Immature natural killer cell (primary cell): ENCODE measurements at regions not wholly inside any gene's neighbourhood (a gene's known extent, or its start where the extent isn't known, plus 50 kb on each side); places are given as distances from the start of the nearest gene placed in this dataset.

Experiments used
- DNase-seq, 3 donors: peaks; one replicate each; pipeline ENCODE4 v3.0.0; 2022; ENCODE audit warnings: mixed read lengths in 1 of 3
- H3K27ac Mint-ChIP-seq, 6 donors: one replicate each; pipeline ENCODE4 v1.8.0; 2020; ENCODE audit warnings: mixed read lengths in 6 of 6, mild to moderate bottlenecking in 5 of 6, inconsistent platforms in 4 of 6, moderate library complexity in 3 of 6
- H3K27me3 Mint-ChIP-seq, 3 donors: one replicate each; pipeline ENCODE4 v1.8.0; 2020 to 2021; ENCODE audit warnings: low read depth in 3 of 3, mild to moderate bottlenecking in 3 of 3, mixed read lengths in 3 of 3, moderate library complexity in 3 of 3, inconsistent platforms in 1 of 3
- H3K36me3 Mint-ChIP-seq, 3 donors: one replicate each; pipeline ENCODE4 v1.8.0; 2020; ENCODE audit warnings: mixed read lengths in 3 of 3, inconsistent platforms in 2 of 3, mild to moderate bottlenecking in 2 of 3
- H3K4me1 Mint-ChIP-seq, 2 donors: one replicate each; pipeline ENCODE4 v1.8.0; 2020; ENCODE audit warnings: inconsistent platforms in 2 of 2, mild to moderate bottlenecking in 2 of 2, mixed read lengths in 2 of 2, moderate library complexity in 1 of 2
- H3K4me3 Mint-ChIP-seq, 5 donors: one replicate each; pipeline ENCODE4 v1.8.0; 2020; ENCODE audit warnings: mild to moderate bottlenecking in 5 of 5, mixed read lengths in 5 of 5, inconsistent platforms in 3 of 5, moderate library complexity in 3 of 5
- H3K9me3 Mint-ChIP-seq, 6 donors: one replicate each; pipeline ENCODE4 v1.8.0; 2020; ENCODE audit warnings: mild to moderate bottlenecking in 6 of 6, mixed read lengths in 6 of 6, inconsistent platforms in 4 of 6, moderate library complexity in 3 of 6

DNA sequence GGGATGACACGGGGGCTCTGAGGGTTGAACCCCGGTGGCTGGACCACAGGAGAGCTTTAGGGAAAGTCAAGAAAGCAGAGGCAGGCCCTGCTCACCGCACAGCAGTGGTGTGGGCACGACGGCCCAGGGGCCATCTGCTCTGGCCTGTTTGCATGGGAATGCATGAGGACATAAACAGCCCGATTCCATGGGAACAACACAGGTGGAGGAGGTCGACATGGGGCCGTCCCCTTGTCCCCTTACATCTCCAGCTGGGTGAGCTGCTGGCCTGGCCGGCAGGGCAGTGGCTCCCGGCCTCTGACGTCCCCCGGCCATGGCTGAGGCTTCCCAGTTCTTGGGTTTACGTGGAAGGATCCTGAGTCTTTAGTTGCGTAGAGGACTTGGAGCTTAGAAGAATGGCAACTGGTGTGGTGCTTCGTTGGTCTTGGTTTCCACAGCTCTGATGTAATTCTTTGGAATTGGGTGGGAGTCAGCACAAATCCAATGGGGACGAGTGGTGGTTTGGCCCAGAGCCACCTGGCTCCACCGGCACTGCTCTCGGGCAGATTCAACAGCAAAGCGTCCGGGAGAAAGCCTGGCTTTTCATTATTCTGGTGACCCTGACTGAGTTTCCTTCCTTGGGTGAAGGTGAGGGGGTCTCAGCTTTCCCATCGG lies 98.3 kb upstream of the HDAC4 start:
- Mint-ChIP-seq H3K4me1 (no peaks in the 10 kb centered on the region), H3K27ac (no peak overlapping the region), H3K9me3 (peaks cover 0 to 1% (median 0%) of the 10 kb centered on the region in 6 donors), H3K36me3 (no peaks in the 10 kb centered on the region), H3K27me3 (peaks cover 6 to 8% (median 8%) of the 10 kb centered on the region in 3 donors), H3K4me3 (no peak overlapping the region)
- no peak for DNase-seq

DNA sequence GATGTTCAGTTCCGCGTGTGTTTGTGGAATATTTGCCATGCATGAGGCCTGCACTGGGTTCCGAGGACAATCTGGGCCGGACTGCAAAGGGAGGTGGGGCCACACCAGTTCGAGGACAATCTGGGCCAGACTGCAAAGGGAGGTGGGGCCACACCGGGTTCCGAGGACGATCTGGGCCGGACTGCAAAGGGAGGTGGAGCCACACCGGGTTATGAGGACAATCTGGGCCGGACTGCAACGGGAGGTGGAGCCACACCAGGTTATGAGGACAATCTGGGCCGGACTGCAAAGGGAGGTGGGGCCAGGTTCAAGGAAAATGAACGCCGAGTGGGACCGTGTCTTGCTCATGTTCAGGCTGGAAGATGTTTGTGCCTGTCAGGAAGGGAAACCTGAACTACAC lies 97.8 kb upstream of the HDAC4 start:
- Mint-ChIP-seq H3K4me3 (no peak overlapping the region), H3K27ac (no peak overlapping the region), H3K27me3 (peaks cover 6 to 8% (median 8%) of the 10 kb centered on the region in 3 donors)

DNA sequence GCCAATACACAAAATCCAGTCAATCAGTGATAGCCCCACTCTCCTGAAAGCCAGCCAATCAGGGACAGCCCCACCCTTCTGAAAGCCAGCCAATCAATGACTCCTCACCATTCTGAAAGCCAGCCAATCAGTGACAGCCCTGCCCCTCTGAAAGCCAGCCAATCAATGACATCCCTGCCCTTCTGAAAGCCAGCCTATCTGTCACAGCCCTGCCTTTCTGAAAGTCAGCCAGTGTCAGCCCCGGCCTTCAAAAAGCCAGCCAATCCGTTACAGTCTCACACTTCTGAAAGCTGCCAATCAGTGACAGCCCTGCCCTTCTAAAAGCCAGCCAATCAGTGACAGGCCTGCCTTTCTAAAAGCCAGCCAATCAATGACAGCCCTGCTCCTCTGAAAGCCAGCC lies 95.9 kb upstream of the HDAC4 start:
- no peak for DNase-seq
- Mint-ChIP-seq H3K4me3 (no peak overlapping the region), H3K27ac (no peak overlapping the region), H3K9me3 (peaks cover 0 to 1% (median 0%) of the 10 kb centered on the region in 6 donors), H3K36me3 (no peaks in the 10 kb centered on the region), H3K27me3 (peaks cover 6 to 9% (median 8%) of the 10 kb centered on the region in 3 donors), H3K4me1 (no peaks in the 10 kb centered on the region)

More for the DNA sequence above, 97.8 kb upstream of the HDAC4 start:
- Mint-ChIP-seq H3K4me1 (no peaks in the 10 kb centered on the region), H3K36me3 (no peaks in the 10 kb centered on the region), H3K9me3 (peaks cover 0 to 1% (median 0%) of the 10 kb centered on the region in 6 donors)
- no peak for DNase-seq

DNA sequence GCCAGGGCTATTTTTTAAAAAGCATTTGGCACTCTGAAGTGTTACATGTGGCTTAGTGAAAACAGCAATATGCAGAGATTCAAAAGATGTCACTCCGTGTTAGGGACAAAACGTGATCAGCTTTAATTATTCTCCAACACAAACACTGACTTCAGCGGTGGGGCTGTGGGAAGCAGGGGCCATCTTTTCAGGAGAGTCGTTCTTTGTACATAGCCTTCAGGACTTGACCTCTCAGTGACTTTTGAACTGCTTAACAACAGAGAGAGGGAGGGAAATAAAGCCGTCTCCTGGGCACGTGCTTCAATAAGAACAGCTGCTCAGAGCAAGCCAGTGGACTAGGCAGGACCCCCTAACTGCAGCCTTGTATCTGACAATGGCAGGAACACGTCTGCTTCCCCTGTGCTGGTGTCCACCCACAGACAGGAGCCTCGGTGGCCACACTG lies 95.0 kb upstream of the HDAC4 start:
- Mint-ChIP-seq H3K36me3 (no peaks in the 10 kb centered on the region), H3K4me3 (no peak overlapping the region), H3K27ac (no peak overlapping the region), H3K9me3 (peaks cover 0 to 1% (median 0%) of the 10 kb centered on the region in 6 donors), H3K27me3 (peaks cover 6 to 9% (median 8%) of the 10 kb centered on the region in 3 donors), H3K4me1 (no peaks in the 10 kb centered on the region)
- DNase-seq = no peak

DNA sequence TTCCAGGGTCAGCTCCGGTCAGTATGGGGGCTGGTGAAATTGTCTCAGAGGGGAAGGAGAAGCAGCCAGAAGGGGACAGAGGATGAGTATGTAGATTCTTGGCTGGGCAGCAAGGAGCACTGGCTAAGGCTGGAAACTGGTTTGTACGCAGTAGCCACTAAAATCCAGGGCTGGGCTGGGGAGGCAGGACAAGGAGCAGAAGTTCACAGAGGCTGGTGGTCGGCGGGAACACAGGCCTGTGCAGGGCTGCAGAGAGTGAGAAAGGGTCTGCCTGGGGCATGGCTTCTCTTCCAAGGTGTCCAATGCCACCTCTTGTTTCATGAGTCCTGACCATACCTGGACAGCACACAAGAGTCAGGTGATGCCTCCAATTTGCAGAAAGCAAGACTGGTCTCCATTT lies 94.4 kb upstream of the HDAC4 start:
- Mint-ChIP-seq H3K4me1 (no peaks in the 10 kb centered on the region), H3K27ac (no peak overlapping the region), H3K9me3 (peaks cover 0 to 1% (median 0%) of the 10 kb centered on the region in 6 donors), H3K27me3 (peaks cover 4 to 13% (median 8%) of the 10 kb centered on the region in 3 donors), H3K4me3 (no peak overlapping the region), H3K36me3 (no peaks in the 10 kb centered on the region)
- DNase-seq = no peak

DNA sequence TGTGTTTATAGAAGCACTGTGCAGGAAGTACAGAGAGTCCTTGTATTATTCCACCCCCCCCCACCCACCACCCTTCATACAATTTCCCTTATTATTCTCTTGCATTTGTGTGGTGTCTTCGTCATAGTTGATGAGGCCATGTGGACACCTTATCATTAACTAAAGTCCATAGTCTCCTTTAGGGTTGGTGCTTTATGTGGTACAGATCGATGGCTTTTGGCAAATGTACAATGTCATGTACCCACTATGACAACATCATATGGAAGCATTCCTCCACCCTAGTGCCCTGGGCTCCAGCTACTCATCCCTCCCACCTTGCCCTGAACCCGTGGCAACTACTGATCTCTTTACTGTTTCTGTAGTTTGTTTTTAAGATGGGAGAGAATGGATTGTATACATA lies 93.8 kb upstream of the HDAC4 start:
- no peak overlapping the region for H3K27ac Mint-ChIP-seq
- H3K36me3 Mint-ChIP-seq = no peaks in the 10 kb centered on the region

DNA sequence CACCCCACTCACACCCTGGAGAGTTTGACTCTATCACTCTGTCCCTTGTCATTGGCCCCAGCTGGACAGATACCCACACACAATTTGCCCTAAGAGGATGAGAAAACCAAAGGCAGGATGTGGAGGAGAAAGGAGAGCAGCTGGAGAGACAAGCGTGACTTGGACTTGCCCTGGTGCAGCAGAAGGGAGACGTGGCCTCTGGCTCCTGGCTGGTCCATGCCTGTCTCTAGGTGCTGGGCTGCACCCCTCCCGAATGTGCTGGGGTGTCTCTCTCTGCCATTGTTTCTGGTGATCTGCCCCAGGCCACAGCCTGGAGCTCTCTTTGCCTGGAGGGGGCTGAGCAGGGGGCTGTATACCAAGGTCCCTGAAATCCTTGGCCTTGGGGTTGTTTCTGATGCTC lies 88.7 kb upstream of the HDAC4 start:
- DNase-seq = no peak
- Mint-ChIP-seq H3K27me3 (peaks cover 0 to 5% (median 3%) of the 10 kb centered on the region in 3 donors), H3K27ac (no peak overlapping the region), H3K36me3 (no peaks in the 10 kb centered on the region), H3K9me3 (no peaks in the 10 kb centered on the region), H3K4me3 (no peak overlapping the region), H3K4me1 (no peaks in the 10 kb centered on the region)

More for the DNA sequence above, 93.8 kb upstream of the HDAC4 start:
- no peaks in the 10 kb centered on the region for H3K4me1 Mint-ChIP-seq
- peaks cover 0 to 1% (median 0%) of the 10 kb centered on the region in 6 donors for H3K9me3 Mint-ChIP-seq
- no peak for DNase-seq
- H3K27me3 Mint-ChIP-seq = peaks cover 2 to 11% (median 8%) of the 10 kb centered on the region in 3 donors
- H3K4me3 Mint-ChIP-seq = no peak overlapping the region

DNA sequence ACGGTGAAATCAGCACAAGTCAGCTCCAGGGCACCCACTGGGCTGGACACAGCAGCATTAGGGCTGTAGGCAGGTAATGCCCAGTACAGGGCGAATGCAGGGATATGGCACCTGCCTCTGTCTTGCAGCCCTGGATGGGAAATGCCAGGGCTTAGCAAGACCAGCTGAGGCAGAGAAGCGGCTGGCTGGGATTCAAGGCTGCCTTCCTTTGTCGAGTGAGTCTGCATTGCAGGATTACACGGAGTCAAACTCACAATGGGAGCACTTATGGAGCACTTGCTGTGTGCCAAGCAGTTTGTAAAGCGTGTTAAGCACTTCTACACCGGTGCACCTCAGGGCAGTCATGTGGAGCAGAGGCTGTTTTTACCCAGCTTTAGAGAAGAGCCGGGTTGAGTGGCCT lies 87.3 kb upstream of the HDAC4 start:
- H3K36me3 Mint-ChIP-seq = no peaks in the 10 kb centered on the region
- no peak overlapping the region for H3K4me3 Mint-ChIP-seq
- H3K9me3 Mint-ChIP-seq = no peaks in the 10 kb centered on the region
- no peak overlapping the region for H3K27ac Mint-ChIP-seq
- peaks cover 0 to 5% (median 3%) of the 10 kb centered on the region in 3 donors for H3K27me3 Mint-ChIP-seq
- no peak for DNase-seq
- no peaks in the 10 kb centered on the region for H3K4me1 Mint-ChIP-seq

DNA sequence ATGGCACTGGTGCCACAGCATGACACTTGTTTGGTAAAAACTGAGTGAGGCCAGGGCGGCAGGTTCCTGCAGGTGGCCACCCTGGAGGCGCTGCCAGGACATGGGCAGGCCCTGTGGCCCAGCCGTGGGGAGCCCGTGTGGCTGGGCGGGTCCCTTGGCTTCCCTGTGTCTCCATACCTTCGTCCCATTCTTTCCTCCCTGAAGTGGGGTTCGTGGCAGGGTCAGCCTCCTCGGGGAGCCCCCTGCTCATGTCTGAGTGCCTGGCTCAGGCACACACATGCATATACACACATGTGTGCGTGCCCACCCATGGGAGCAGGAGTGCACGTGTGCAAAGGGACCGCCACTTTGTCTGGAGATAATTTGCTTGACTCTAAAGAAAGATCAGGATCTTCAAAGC lies 86.5 kb upstream of the HDAC4 start:
- Mint-ChIP-seq H3K4me3 (no peak overlapping the region), H3K4me1 (no peaks in the 10 kb centered on the region), H3K27me3 (peaks cover 0 to 5% (median 3%) of the 10 kb centered on the region in 3 donors), H3K27ac (no peak overlapping the region), H3K36me3 (no peaks in the 10 kb centered on the region), H3K9me3 (no peaks in the 10 kb centered on the region)
- no peak for DNase-seq

DNA sequence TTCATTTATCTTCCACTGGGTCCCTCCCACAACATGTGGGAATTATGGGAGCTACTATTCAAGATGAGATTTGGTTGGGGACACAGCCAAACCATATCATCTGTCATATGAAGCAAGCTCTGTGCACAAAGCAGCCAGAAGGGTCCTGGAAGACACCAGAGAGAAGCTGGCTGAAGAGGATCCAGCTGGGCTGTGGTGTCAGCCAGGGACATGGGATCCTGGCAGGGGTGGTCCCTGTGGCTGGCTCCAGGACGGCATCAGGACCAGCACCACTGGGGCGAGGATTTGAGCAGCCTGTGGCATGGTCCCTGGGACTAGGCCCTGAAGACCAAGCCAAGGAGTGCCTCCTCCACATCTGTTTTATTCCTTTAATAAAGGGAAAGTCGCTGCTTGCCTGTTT lies 84.8 kb upstream of the HDAC4 start:
- DNase-seq = no peak
- no peaks in the 10 kb centered on the region for H3K9me3 Mint-ChIP-seq
- no peaks in the 10 kb centered on the region for H3K4me1 Mint-ChIP-seq
- H3K36me3 Mint-ChIP-seq = peaks cover 0 to 3% (median 0%) of the 10 kb centered on the region in 3 donors
- peaks cover 0 to 5% (median 3%) of the 10 kb centered on the region in 3 donors for H3K27me3 Mint-ChIP-seq
- H3K4me3 Mint-ChIP-seq = no peak overlapping the region
- no peak overlapping the region for H3K27ac Mint-ChIP-seq

DNA sequence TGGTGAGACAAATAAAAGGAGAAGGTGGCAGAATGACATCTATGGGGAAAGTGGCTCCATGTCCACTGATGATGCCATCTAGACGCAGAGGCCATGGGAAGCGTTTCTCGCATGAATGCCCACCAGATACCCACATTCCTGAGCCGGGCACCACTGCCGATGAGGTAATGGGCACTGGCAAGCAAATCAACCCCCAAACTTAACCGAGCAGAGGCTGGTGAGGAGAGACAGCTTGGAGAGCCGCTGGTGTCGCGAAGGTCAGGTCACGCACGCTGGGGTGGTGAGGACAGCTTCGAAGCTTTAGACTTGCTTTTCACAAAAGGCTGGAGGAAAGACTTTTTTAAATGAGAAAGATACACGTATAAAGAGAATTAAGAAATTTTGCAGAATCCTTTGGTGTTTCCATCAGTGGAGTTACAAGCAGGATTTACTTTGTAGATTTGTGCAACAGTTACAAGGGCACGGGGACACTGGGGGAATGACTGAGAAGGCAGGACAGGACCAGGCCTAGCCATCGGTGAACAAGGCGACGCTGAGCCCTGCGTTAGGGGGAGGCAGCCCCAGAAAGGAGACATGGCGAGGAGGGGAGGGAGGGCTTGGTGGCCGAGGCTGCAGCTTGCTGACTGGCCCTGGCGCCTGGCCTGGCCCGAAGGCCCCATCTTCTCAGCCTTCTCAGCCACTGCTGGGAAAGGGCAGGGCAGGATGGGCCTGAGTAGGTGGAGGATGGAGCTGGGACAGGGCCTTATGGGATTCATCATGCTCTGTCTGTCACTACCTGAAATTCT lies 83.9 kb upstream of the HDAC4 start:
- Mint-ChIP-seq H3K9me3 (no peaks in the 10 kb centered on the region), H3K4me3 (no peak overlapping the region), H3K27ac (no peak overlapping the region), H3K36me3 (peaks cover 0 to 3% (median 0%) of the 10 kb centered on the region in 3 donors), H3K4me1 (no peaks in the 10 kb centered on the region), H3K27me3 (peaks cover 0 to 3% (median 2%) of the 10 kb centered on the region in 3 donors)
- DNase-seq = no peak

DNA sequence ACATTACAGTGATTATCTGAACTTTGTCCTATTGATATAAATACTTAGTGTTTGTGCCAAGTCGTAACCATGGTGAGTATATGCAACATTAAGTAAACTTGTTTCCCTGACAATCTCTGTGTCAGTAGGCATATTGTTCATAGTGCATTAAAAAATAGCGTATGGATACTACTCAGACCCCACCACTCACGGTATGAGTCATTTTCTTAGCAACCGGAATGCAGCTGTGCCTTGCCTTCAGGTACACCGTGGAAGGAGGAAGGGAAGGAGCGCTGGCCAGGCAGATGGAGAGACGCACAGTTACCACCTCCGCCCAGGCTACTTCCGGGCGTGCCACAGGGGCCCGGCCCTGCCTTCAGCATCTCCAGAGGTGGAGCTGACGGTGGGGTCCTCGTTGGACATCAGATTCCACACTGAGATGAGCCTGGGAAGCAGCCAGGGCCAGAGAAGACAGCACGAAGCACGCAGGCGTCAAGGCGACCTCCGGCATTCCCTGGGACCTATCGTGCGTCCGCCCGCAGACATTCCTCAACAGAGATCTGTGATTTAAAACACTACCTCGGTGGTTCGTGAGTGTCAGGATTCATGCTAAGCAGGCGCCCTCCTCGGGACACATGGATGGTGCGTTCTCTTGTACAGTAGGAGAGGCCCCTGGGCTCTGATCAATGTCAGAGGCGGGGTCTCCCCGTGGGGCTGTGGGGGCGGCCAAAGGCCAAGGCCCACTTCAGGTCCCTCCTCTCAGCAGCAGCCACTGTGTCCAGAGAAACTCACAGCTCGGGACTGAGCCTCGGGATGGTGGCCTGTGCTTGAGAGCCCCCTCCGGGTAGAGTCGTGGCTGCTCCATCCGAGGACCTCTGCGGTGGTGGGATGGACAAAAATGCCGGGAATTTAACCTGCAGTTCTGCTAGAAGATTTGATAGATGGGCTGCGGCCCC lies 82.2 kb upstream of the HDAC4 start:
- DNase-seq = no peak
- Mint-ChIP-seq H3K9me3 (no peaks in the 10 kb centered on the region), H3K27me3 (peaks cover 0 to 6% (median 2%) of the 10 kb centered on the region in 3 donors), H3K4me1 (no peaks in the 10 kb centered on the region), H3K27ac (no peak overlapping the region), H3K36me3 (peaks cover 0 to 3% (median 0%) of the 10 kb centered on the region in 3 donors), H3K4me3 (no peak overlapping the region)

DNA sequence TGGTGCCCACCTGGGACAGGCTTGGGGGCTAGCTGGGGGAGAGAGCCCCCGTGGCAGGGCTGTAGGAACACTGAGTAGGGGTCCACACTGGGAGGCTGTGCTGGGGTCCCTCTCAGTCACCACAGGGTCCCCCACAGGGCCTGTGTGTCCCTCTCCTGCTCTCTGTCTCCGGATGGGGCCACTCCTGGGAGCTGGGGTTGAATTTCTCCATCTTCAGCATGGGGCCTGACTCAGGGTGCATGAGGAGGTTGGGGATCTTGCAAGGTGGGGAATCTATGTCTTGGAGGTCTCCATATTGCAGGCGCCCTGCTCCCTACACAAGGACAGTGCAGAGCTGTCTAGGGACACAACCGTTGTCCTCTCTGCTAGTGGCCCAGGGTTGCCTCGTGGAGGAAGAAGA lies 78.7 kb upstream of the HDAC4 start:
- Mint-ChIP-seq H3K4me1 (no peaks in the 10 kb centered on the region), H3K9me3 (no peaks in the 10 kb centered on the region), H3K27ac (no peak overlapping the region), H3K27me3 (peaks cover 2 to 5% (median 3%) of the 10 kb centered on the region in 3 donors), H3K4me3 (no peak overlapping the region), H3K36me3 (peaks cover 0 to 3% (median 0%) of the 10 kb centered on the region in 3 donors)
- no peak for DNase-seq
